Activated CD8-positive, alpha-beta memory T cell treated with anti-CD3 and anti-CD28 coated beads, Interleukin-2, amount 50 U/mL, for 4 hours (primary cell): ENCODE measurements at regions not wholly inside any gene's neighbourhood (a gene's known extent, or its start where the extent isn't known, plus 50 kb on each side); places are given as distances from the start of the nearest gene placed in this dataset.
"Not testable (repeated sequence)": the region's sequence is repeated elsewhere in the genome, so short reads cannot be mapped to it uniquely, and the experiment has no call there.

Experiments
- DNase-seq: peaks from one replicate; pipeline ENCODE4 v3.0.0-alpha.2; 2020

DNA sequence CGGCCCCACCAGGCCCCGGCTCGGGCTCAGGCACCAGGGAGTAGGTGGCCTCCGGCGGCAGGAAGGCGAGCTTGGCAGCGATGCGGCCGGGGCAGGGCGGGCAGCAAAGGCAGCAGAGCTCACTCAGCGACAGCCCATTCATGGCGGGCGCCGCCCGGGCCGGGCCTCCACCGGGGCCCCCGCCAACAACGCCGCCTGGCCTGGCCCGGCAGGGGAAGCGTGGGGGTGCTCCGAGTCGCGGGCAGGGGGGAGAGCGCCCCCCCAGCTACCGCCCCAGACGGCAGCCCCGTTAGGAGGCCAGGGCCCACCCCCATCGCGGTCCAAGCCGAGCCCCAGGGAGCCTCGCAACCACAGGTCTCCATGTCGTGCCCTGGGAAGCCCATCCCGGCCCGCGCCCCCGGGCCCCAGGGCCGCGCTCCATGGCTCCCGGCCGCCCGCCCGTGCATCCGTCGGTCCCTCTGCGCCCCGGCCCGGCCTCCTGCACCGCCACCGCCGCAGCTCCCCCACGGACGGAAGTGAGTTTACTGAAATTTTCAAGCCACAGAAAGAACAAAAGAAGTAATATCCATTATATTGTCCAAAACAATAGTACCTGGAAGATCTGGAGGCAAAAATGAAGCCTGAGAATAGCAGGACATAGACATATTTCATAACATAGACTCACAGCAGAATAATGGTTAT, 126.6 kb upstream of the VPREB1 start:
- DNase-seq: not testable (repeated sequence)

- DNase-seq: not testable (repeated sequence)
Measured at GRCh38 chr22:22116997-22117770, 127.4 kb upstream of the VPREB1 start.

DNA sequence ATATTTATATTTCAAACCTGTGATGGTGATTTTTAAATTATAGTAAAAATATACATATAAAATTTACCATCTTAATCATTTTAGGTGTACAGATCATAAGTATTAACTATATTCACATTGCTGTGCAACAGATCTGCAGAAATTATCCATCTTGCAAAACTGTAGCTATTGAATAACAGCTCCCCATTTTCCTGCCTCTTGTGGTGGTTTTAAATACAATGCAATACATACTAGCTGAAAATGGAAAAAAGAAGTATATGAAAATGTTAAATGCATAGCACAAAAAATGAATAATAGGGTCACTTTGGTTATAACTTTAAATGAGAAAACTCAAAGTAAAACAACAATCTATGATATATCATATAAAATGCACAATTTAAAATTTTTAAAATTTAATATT, 130.9 kb upstream of the VPREB1 start:
- DNase-seq: no peak

DNA sequence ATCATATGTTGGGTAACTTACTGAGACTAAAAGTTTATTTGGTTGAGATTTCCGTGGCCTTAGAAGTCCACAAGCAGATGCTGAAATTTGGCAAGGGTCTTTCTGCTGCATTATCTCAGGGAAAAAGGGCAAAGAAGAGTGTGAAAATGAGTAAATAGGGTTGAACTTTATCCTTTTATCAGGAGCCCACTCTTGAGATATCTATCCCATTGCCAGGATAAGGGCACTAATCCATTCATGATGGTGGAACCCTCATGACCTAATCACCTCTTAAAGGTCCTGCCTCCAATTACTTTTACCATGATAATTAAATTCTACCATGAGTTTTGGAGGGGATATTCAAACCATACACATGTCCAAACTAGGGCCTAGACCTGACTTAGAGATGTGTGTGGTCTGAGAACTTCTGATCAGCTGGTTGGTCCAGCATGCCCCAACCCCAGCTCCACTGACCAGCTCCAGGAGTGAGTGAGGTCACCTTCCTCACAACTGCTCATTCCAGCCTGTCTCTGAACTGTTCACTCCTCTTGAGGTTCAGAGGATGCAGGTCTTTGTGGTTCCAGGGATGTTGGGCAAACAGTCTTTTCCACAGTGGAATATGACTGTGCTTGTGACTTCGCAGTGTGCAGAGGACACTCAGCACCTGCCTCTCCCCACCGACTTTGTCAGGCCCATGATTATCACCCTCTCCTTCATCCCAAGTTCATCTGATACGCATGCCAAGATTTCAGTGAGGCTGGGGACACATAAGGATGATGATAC, 130.1 kb upstream of the TOP3B start:
- no peak for DNase-seq

DNA sequence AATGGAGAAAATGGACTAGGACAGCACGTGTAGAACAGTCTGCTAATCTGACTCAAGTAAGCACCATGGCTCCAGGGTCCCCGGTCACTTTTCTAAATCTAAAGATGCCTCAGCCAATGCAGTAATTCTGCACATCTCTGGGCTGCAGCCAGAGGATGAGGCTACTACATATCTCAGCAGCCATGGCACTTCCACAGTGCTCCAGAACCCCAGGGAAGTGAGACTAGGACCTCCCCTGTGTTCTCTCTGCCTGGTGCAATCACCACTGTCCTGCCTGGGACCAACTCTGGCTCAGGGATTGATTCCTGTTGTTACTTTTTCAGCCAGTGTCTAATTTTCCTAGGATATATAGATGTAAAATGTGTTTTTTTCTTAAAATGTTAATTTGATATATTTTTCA, 129.4 kb upstream of the TOP3B start:
- DNase-seq: no peak

DNA sequence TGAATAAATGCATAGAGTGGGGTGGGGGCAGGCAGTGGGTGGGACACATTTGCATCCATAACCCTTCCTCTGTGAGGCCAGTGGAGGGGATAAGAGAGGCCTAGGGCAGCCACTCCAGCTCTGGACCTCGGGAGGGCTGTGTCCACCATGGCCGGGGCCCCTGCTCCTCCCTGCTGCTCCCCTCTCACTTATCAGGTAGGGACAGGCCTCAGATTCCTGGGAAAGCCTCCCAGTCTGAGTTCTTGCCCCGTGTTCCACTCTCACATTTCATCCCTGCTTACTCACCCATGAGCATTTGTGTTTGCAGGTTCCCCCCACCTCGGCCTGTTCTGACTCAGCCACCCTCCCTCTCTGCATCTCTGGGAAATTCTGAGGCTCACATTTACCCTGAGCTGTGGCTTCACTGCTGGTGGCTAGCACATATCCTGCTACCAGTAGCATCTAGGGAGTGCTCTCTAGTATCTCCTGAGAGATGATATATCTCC, 128.7 kb upstream of the TOP3B start:
- no peak for DNase-seq

DNA sequence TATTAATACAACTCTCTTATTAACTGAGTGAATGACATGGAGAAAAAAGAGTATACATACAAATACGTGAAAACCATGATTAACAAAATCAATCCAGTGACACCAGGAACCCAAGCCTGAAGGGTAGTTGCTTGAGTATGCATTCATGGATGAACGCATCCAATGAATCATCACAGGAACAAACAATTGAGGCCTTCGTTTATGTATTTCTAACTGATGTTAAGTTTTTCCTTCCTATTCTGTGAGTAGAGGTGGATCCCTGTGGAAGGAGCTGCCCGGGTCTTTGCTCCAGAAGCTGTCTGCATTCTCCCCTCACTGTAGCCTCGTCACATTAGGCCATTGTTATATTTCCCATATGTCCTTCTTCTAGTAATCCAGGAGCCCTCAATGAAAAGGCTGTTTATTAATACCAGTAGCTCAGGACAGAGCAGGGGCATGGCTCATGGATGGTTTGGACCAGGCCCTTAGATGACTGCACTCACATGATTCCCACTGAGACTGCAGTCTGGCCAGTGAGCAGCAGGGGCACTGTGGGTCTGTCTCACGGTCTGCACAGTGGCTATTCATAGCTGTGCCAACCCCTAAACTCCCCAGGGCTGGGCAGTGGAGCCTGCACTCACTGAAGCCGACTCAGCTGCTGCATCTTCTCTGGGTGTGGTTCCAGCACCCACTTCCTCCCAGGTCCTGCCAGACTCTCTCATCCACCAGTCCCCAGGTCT, 128.1 kb upstream of the TOP3B start:
- no peak for DNase-seq

DNA sequence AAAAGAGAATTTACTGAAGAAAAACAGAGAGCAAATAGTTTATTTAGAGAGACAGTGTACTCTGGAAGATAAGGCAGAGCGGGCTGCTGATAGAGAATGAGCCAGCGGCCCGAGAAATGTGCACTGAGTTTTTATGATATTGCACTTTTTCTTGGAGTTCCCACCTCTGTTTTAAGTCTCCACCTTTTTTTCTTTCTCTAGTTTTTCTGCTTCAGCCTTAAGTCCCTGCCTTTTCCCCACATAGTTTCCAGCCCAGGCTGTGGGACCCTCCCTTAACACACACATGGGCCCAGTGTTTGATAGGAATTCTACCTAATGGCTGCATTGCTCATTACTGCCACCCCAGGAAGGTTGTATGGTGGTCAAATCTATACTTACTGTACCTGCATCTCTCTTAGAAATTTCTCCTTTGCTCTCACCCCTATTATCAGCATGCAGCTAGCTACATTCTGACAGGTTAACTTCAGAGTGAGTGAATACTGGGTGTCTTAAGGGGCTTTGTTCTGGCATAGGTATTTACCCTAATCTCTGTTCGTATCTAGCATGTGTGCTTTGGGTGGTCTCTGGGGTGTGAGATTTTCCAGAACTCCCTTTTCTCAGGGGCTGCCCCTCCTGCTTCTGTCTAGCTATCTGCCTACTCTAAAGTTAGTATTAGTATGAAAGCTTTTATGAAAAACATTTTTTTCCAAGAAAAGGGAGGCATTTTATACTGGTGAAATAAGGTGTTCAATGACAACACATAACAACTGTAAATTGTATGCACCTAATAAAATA, 127.3 kb upstream of the TOP3B start:
- DNase-seq: no peak

DNA sequence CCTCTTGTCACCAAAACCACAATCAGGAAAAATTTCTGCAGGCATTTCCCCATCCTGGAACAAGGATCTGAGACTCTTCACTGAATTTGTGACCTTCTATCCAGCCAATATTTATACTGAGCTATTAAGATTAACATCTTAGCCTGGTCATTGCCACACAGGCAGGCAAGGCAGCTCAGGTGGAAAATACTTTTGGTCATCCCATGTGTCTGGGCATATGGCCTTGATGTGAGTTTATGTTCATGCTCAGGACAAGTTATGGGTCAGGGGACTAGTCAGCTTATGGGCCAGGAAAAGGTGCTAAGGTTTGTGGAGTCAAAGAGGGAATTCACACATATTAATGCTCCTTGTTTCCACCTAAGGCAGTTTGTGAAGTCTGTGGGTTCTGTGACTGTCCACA, 124.3 kb upstream of the TOP3B start:
- no peak for DNase-seq

- DNase-seq: no peak
Measured at GRCh38 chr22:22105364-22105763, 122.8 kb upstream of the TOP3B start.

- DNase-seq: no peak
Measured at GRCh38 chr22:22103078-22103875, 120.7 kb upstream of the TOP3B start.

- no peak for DNase-seq
Measured at GRCh38 chr22:22099833-22100812, 117.5 kb upstream of the TOP3B start.

DNA sequence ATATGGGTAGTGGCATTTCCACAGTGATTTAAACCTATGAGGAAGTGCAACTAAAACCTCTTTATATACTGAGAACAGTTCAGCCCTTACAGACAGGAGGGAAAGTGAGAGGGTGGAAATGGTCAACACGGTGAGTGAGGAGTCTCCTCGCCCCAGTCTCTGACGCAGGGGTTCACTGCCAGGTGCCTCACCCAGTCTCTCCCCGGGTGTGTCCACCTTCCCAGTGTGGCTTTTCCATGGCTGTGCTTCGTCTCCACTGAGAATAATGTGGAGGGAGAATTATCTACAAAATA, 116.6 kb upstream of the TOP3B start:
- DNase-seq: no peak

- DNase-seq: no peak
Measured at GRCh38 chr22:22098457-22099193, 116.0 kb upstream of the TOP3B start.

GRCh38 chr22:22097727-22098228, 115.2 kb upstream of the TOP3B start:
- DNase-seq: no peak

GRCh38 chr22:22094921-22095320, 112.3 kb upstream of the TOP3B start:
- no peak for DNase-seq

DNA sequence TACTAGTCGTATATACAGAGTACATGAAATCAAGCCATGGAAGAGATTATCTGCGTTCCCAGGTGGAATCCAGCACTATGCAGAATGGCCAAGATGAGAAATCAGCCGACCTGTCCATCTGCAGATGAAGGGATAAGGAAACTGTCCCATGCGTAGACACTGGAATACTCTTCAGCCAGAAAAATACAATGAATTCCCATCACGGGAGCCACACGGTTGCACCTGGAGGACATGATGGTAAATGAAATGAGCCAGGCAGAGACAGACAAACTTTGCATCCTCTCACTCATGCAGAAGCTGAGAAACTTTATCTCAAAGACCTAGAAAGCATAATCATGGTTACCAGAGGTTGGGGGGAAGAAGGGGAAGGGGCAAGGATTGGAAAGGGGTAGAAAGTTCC, 111.9 kb upstream of the TOP3B start:
- no peak for DNase-seq

- DNase-seq: no peak
Measured at GRCh38 chr22:22093743-22094142, 111.2 kb upstream of the TOP3B start.

DNA sequence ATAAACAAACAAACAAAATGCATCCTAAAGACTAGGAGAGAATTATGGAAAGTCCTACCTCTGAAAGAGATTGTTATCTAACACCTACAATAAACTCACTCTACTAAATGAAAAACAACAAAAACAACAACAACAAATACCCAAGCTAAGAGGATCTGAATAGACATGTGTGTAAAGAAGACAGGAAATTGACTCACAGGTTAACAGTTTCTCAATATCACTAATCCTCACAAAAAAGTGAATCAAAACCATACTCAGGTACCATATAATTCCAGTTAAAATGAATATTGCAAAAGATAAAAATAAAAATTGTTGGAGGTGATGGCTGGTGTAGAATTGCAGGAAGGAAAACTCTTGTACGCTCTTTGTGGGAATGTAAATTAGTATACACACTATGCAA, 110.4 kb upstream of the TOP3B start:
- no peak for DNase-seq
